HFFc6 (cell line): ENCODE measurements at regions not wholly inside any gene's neighbourhood (a gene's known extent, or its start where the extent isn't known, plus 50 kb on each side); places are given as distances from the start of the nearest gene placed in this dataset.

Source experiments
- DNase-seq: peaks from one replicate; pipeline ENCODE4 v3.0.0-alpha.2; 2018
- H3K27ac Mint-ChIP-seq: 2 replicates; pipeline ENCODE4 v1.8.0; 2020; ENCODE audit warnings: mild to moderate bottlenecking, mixed read lengths
- H3K27me3 Mint-ChIP-seq: 2 replicates; pipeline ENCODE4 v1.8.0; 2021; ENCODE audit warnings: mild to moderate bottlenecking, moderate library complexity, mixed read lengths; ENCODE audit not compliant: insufficient read depth
- H3K36me3 Mint-ChIP-seq: 2 replicates; pipeline ENCODE4 v1.8.0; 2021; ENCODE audit warnings: low read depth, mixed read lengths
- H3K4me1 Mint-ChIP-seq: 2 replicates; pipeline ENCODE4 v1.8.0; 2020; ENCODE audit warnings: low read depth, mixed read lengths
- H3K4me3 Mint-ChIP-seq: 2 replicates; pipeline ENCODE4 v1.8.0; 2020; ENCODE audit warnings: mild to moderate bottlenecking, moderate library complexity, mixed read lengths
- H3K9me3 Mint-ChIP-seq: 2 replicates; pipeline ENCODE4 v1.8.0; 2020; ENCODE audit warnings: mild to moderate bottlenecking, mixed read lengths
- CTCF ChIP-seq: fragments of 200-600 bp; sonication (generic); IDR thresholded peaks from 2 replicates; pipeline ENCODE4 v1.5.0; 2021; ENCODE audit warnings: antibody characterized with exemption, mild to moderate bottlenecking

- peaks cover 6% of the 10 kb centered on the region; the same call in 1 of the 2 replicates for H3K27me3 Mint-ChIP-seq
- no peak overlapping the region for H3K27ac Mint-ChIP-seq
- no peaks in the 10 kb centered on the region for H3K36me3 Mint-ChIP-seq
- H3K4me1 Mint-ChIP-seq = no peaks in the 10 kb centered on the region
- no peak for TF ChIP-seq CTCF
- no peak overlapping the region for H3K4me3 Mint-ChIP-seq
- no peaks in the 10 kb centered on the region for H3K9me3 Mint-ChIP-seq
- no peak for DNase-seq
Observed at GRCh38 chr10:35765066-35765527, 123.0 kb upstream of the FZD8 start.

GRCh38 chr10:35762311-35763030 lies 120.4 kb upstream of the FZD8 start:
- no peaks in the 10 kb centered on the region for H3K4me1 Mint-ChIP-seq
- H3K36me3 Mint-ChIP-seq = no peaks in the 10 kb centered on the region
- no peak for TF ChIP-seq CTCF
- H3K27ac Mint-ChIP-seq = no peak overlapping the region
- H3K27me3 Mint-ChIP-seq = peaks cover 9% of the 10 kb centered on the region
- DNase-seq = no peak
- H3K9me3 Mint-ChIP-seq = no peaks in the 10 kb centered on the region
- no peak overlapping the region for H3K4me3 Mint-ChIP-seq

GRCh38 chr10:35758076-35758475 lies 116.0 kb upstream of the FZD8 start:
- Mint-ChIP-seq H3K27ac (no peak overlapping the region), H3K9me3 (no peaks in the 10 kb centered on the region), H3K4me1 (no peaks in the 10 kb centered on the region), H3K36me3 (no peaks in the 10 kb centered on the region), H3K27me3 (peaks cover 9% of the 10 kb centered on the region), H3K4me3 (no peak overlapping the region)
- DNase-seq = no peak
- no peak for TF ChIP-seq CTCF

GRCh38 chr10:35754519-35754918 lies 112.4 kb upstream of the FZD8 start:
- Mint-ChIP-seq H3K9me3 (no peaks in the 10 kb centered on the region), H3K4me1 (no peaks in the 10 kb centered on the region)
- DNase-seq = no peak

More at GRCh38 chr10:35754519-35754918, 112.4 kb upstream of the FZD8 start:
- peaks cover 6% of the 10 kb centered on the region for H3K27me3 Mint-ChIP-seq
- no peak overlapping the region for H3K4me3 Mint-ChIP-seq
- TF ChIP-seq CTCF = no peak
- H3K36me3 Mint-ChIP-seq = no peaks in the 10 kb centered on the region
- H3K27ac Mint-ChIP-seq = no peak overlapping the region
